HUES6 (cell line): ENCODE measurements at regions not wholly inside any gene's neighbourhood (a gene's known extent, or its start where the extent isn't known, plus 50 kb on each side); places are given as distances from the start of the nearest gene placed in this dataset.
"Not testable (repeated sequence)": the region's sequence is repeated elsewhere in the genome, so short reads cannot be mapped to it uniquely, and the experiment has no call there.

Experiments used
- H3K27ac ChIP-seq: 2 replicates; pipeline ENCODE4 v1.7.0; 2013; ENCODE audit warnings: low read depth, mild to moderate bottlenecking, low read length, inconsistent platforms
- H3K27me3 ChIP-seq: 2 replicates; pipeline ENCODE4 v1.6.1; 2013; ENCODE audit warnings: low read length; ENCODE audit not compliant: control insufficient read depth, insufficient read depth
- H3K36me3 ChIP-seq: 2 replicates; pipeline ENCODE4 v1.6.1; 2013; ENCODE audit warnings: low read length; ENCODE audit not compliant: control insufficient read depth, insufficient read depth
- H3K4me1 ChIP-seq: 2 replicates; pipeline ENCODE4 v1.6.1; 2013; ENCODE audit warnings: low read length; ENCODE audit not compliant: control insufficient read depth, insufficient read depth
- H3K4me3 ChIP-seq: 2 replicates; pipeline ENCODE4 v1.5.1; 2013; ENCODE audit warnings: low read depth, low read length
- H3K9ac ChIP-seq: one replicate; pipeline ENCODE4 v1.6.1; 2013; ENCODE audit warnings: mild to moderate bottlenecking, low read length
- H3K9me3 ChIP-seq: 2 replicates; pipeline ENCODE4 v1.6.1; 2013; ENCODE audit warnings: low read depth, low read length; ENCODE audit not compliant: control insufficient read depth, insufficient read depth

GRCh38 chr4:187128222-187128621 lies 404.6 kb upstream of the FAT1 start:
- H3K27me3 ChIP-seq: no peaks in the 10 kb centered on the region
- no peaks in the 10 kb centered on the region for H3K36me3 ChIP-seq
- no peak overlapping the region for H3K9ac ChIP-seq
- no peaks in the 10 kb centered on the region for H3K4me1 ChIP-seq
- no peak overlapping the region for H3K4me3 ChIP-seq
- H3K27ac ChIP-seq: no peak overlapping the region
- H3K9me3 ChIP-seq: no peaks in the 10 kb centered on the region

- Histone ChIP-seq H3K36me3 (no peaks in the 10 kb centered on the region), H3K9me3 (no peaks in the 10 kb centered on the region), H3K4me1 (no peaks in the 10 kb centered on the region), H3K9ac (no peak overlapping the region), H3K4me3 (no peak overlapping the region), H3K27ac (no peak overlapping the region), H3K27me3 (no peaks in the 10 kb centered on the region)
Observed at GRCh38 chr4:187128976-187129375, 405.3 kb upstream of the FAT1 start.

DNA sequence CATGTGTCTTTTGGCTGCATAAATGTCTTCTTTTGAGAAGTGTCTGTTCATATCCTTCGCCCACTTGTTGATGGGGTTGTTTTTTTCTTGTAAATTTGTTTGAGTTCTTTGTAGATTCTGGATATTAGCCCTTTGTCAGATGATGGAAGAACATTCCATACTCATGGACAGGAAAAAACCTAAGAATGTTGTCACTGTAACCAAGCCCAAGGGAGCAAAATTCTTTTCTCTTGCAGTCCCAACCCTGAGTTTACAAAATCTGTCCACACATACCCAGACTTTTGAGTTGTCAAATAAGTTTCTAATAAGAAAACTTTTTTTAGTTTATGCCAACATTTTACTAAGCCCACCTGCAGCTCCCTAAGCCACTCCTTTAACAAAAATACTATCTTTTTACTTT lies 408.2 kb upstream of the FAT1 start:
- not testable (repeated sequence) for H3K27me3 ChIP-seq

GRCh38 chr4:187135878-187136277 lies 412.2 kb upstream of the FAT1 start:
- no peaks in the 10 kb centered on the region for H3K9me3 ChIP-seq
- H3K27ac ChIP-seq: no peak overlapping the region
- no peaks in the 10 kb centered on the region for H3K4me1 ChIP-seq
- no peaks in the 10 kb centered on the region for H3K27me3 ChIP-seq
- H3K4me3 ChIP-seq: no peak overlapping the region
- H3K36me3 ChIP-seq: no peaks in the 10 kb centered on the region
- no peak overlapping the region for H3K9ac ChIP-seq

More for the DNA sequence above, 408.2 kb upstream of the FAT1 start:
- H3K36me3 ChIP-seq, H3K4me1 ChIP-seq, H3K9me3 ChIP-seq, H3K4me3 ChIP-seq, H3K27ac ChIP-seq, H3K9ac ChIP-seq: not testable (repeated sequence)

DNA sequence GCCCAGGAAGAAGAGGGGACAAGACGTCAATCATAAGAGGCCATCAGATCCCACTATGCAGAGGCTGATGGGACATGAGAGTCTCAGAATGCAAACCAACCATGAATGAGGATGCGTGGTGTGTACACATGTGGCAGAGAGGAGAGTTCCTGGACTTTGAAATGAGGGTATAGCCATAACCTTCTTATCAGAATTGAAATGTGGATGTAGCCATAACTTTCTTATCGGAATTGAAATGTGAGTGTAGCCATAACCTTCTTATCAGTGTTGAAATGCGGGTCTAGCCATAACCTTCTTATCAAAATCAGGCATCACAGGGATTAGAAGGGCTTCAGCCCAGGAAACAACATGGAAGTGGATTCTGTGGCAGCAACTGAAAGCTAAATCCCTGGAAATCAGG lies 415.5 kb upstream of the FAT1 start:
- no peaks in the 10 kb centered on the region for H3K9me3 ChIP-seq
- no peak overlapping the region for H3K27ac ChIP-seq
- H3K27me3 ChIP-seq: no peaks in the 10 kb centered on the region
- H3K4me3 ChIP-seq: no peak overlapping the region
- H3K9ac ChIP-seq: no peak overlapping the region
- no peaks in the 10 kb centered on the region for H3K36me3 ChIP-seq
- no peaks in the 10 kb centered on the region for H3K4me1 ChIP-seq

DNA sequence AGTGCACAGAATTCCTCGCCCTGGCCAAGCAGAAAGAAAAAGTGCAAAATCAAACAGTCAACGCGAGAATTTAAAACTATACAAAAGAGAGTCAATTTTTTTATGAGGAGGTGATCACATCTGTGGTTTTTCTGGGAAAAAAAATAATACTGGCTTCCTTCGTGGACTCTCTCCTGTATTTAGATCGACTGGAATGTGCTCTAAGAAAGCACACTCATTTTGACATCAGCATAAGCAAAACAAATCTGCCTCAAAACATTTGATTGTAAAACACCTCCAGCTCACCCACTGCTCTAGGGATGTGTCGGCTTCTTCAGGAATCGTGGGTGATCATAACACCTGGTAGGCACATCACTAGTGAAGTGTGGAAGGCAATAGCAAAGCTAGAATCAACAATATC lies 417.4 kb upstream of the FAT1 start:
- H3K9me3 ChIP-seq: no peaks in the 10 kb centered on the region
- no peak overlapping the region for H3K4me3 ChIP-seq
- no peaks in the 10 kb centered on the region for H3K27me3 ChIP-seq
- H3K27ac ChIP-seq: no peak overlapping the region
- H3K36me3 ChIP-seq: no peaks in the 10 kb centered on the region
- no peaks in the 10 kb centered on the region for H3K4me1 ChIP-seq
- H3K9ac ChIP-seq: no peak overlapping the region

DNA sequence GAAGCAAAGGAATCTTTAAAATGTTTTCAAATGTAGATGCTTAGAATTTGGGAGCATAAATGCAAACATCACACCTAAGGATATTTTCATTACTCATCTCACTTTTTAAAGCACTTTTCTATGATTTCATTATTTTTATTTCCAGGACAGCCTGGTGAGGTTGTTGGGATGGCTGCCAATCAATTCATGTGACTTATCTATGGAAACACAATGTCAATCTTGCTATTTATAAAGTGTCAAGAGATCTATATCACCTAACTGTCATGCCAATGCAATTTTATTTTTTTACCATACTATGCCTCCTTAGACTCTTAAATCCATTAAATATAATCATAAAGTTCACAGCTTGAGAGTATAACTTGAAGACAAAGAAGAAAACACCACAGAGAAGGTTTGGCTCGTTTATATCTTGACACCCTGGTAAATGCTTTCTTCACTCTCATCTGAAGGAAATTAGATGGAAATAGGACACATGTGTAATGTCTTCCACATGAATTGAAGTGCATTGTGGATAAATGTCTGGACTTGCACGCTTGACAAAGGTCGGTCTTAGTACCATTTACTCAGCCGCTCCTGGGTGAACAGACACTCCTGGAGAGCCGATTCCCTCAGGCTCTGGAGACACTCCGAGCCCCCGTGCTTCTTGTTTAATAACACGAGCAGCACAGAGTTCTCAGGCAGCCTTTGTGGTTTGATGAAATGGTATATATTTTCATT lies 425.7 kb upstream of the FAT1 start:
- no peak overlapping the region for H3K9ac ChIP-seq
- H3K9me3 ChIP-seq: peaks cover 6% of the 10 kb centered on the region; the same call in 1 of the 2 replicates
- H3K4me1 ChIP-seq: no peaks in the 10 kb centered on the region
- no peaks in the 10 kb centered on the region for H3K27me3 ChIP-seq
- no peak overlapping the region for H3K4me3 ChIP-seq
- no peaks in the 10 kb centered on the region for H3K36me3 ChIP-seq
- no peak overlapping the region for H3K27ac ChIP-seq

DNA sequence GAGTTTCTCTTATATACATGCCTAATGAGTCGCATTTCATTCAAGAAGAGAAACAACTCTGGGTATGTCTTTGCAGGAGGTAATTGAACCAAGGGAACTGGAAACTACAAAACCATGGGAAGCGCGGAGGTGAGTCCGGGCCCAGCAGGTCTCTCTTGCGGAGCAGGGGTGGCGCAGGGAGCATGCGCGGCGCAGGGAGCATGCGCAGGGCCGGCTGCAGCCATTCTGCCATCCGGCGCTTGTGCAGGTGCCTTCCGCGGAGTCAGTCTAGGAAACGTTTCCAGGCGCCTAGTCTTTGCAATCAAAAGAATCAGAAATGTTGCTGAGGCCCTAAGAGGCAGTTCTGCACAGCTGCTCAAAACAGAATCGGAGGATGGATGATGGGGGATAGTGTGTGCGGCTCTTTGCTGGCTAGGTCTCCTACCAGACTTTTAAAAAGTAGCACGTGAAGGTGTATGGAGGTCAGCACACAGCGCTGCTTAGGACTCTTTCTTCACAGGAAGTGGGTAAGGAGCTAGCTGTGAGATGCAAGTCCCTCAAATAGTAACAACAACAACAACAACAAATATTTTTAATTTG lies 433.8 kb upstream of the FAT1 start:
- Histone ChIP-seq H3K4me1 (no peaks in the 10 kb centered on the region), H3K4me3 (no peak overlapping the region), H3K27me3 (no peaks in the 10 kb centered on the region), H3K36me3 (no peaks in the 10 kb centered on the region), H3K27ac (no peak overlapping the region), H3K9ac (no peak overlapping the region), H3K9me3 (peaks cover 6% of the 10 kb centered on the region; the same call in 1 of the 2 replicates)

GRCh38 chr4:187158003-187158402 lies 434.3 kb upstream of the FAT1 start:
- Histone ChIP-seq H3K9me3 (peaks cover 6% of the 10 kb centered on the region; the same call in 1 of the 2 replicates), H3K9ac (no peak overlapping the region), H3K27me3 (no peaks in the 10 kb centered on the region)

GRCh38 chr4:187160486-187160885 lies 436.8 kb upstream of the FAT1 start:
- Histone ChIP-seq H3K27me3 (no peaks in the 10 kb centered on the region), H3K9me3 (peaks cover 6% of the 10 kb centered on the region; the same call in 1 of the 2 replicates), H3K4me1 (no peaks in the 10 kb centered on the region), H3K4me3 (no peak overlapping the region), H3K36me3 (no peaks in the 10 kb centered on the region), H3K27ac (no peak overlapping the region), H3K9ac (no peak overlapping the region)

More at GRCh38 chr4:187158003-187158402, 434.3 kb upstream of the FAT1 start:
- H3K4me3 ChIP-seq: no peak overlapping the region
- no peak overlapping the region for H3K27ac ChIP-seq
- H3K4me1 ChIP-seq: no peaks in the 10 kb centered on the region
- H3K36me3 ChIP-seq: no peaks in the 10 kb centered on the region

DNA sequence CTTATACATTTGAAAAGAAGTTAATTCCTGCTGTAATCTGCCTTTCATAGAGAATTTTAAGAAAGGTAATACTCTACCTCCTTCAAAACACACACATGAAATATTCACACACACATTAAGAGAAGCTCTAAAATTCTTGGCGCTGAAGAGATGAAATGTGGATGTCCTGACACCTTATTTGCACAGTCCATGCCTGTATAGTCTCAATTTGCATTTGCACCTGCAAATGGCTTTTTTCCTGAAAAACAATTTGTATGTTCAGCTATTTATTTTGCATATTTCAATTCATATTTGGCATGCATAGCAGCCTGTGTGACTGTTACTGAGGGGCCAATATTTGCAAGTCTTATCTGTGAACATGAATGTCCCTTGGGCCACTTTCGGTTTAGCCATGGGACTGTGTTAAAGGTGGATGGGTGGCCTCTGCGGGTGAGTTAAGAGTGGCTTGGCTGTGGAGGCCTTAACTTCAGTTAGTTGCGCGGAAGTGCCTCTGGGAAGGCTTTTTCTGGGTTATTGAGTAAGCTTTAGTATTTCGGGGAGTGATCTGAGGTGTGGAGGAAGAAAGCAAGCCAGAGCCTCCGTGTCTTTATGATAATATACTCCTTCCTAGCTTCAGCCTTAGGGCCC lies 443.3 kb upstream of the FAT1 start:
- Histone ChIP-seq H3K4me3 (no peak overlapping the region), H3K9ac (no peak overlapping the region), H3K4me1 (no peaks in the 10 kb centered on the region), H3K9me3 (no peaks in the 10 kb centered on the region), H3K27ac (no peak overlapping the region), H3K36me3 (no peaks in the 10 kb centered on the region), H3K27me3 (no peaks in the 10 kb centered on the region)
